Activated CD8-positive, alpha-beta memory T cell treated with anti-CD3 and anti-CD28 coated beads for 36 hours (primary cell): ENCODE measurements at regions not wholly inside any gene's neighbourhood (a gene's known extent, or its start where the extent isn't known, plus 50 kb on each side); places are given as distances from the start of the nearest gene placed in this dataset.
"Not testable (repeated sequence)": the region's sequence is repeated elsewhere in the genome, so short reads cannot be mapped to it uniquely, and the experiment has no call there.

Source experiments
- CTCF ChIA-PET: fragments of 350-600 bp; sonication (Branson Sonifier 250); formaldehyde crosslinking; loops from one replicate; lab custom pipeline; 2021; ENCODE audit warnings: antibody characterized with exemption; lab: Charles Lee
- POLR2A ChIA-PET: fragments of 350-600 bp; sonication (Branson Sonifier 250); formaldehyde crosslinking; loops from one replicate; lab custom pipeline; 2021; ENCODE audit warnings: antibody characterized with exemption; lab: Charles Lee

DNA sequence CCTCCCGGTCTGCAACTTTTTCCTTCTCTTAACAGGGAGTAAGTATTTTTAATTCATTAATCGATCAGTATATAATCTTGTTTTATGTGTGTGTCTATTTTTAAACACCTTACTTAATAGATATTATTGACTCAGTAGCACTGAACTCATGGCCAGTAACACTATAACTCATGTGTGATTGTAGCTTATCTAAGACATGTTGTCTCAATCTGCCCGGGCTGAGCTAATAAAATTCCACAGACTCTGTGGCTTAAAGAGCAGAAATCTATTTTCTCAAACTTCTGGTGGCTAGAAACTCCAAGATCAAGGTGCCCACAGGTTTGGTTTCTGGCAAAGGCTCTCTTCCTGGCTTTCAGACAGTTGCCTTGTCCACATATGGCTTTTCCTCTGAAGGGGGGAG lies 68.8 kb upstream of the TNFAIP3 start:
- CTCF ChIA-PET = interaction anchor here (0.8 to 3.0 kb wide), 5 partner anchors 9 to 174 kb away, joined by 3 to 27 read pairs (median 6); partner anchors contain the start of gene TNFAIP3
- POLR2A ChIA-PET = interaction anchor here (1.0 kb wide), 1 partner anchor 69 kb away, joined by 3 read pairs; no protein-coding TSS in a partner anchor

DNA sequence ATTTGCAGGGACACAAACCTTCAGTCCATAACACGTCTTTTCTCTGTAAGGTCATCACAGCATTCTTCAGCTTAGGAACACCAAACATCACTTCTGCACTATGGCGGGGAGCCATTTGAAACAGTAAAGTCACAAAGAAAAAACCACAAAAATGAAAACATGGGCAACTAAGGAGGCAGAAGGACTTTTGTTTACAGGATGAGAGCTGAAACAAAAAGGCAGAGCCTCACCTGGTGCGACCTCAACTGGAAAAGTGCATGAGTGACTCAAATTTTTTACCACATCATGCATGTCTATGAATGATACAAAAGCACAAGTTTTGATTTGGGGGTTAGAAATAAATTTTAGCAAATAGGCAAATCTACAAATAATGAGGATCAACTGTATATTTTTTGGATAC lies 68.2 kb upstream of the TNFAIP3 start:
- ChIA-PET CTCF (interaction anchor here (0.6 to 3.0 kb wide), 14 partner anchors 9 to 310 kb away, joined by 3 to 27 read pairs (median 4); partner anchors contain the start of gene TNFAIP3), POLR2A (interaction anchor here (1.0 to 1.3 kb wide), 2 partner anchors 69 to 71 kb away, joined by 3 to 7 read pairs; no protein-coding TSS in a partner anchor)

DNA sequence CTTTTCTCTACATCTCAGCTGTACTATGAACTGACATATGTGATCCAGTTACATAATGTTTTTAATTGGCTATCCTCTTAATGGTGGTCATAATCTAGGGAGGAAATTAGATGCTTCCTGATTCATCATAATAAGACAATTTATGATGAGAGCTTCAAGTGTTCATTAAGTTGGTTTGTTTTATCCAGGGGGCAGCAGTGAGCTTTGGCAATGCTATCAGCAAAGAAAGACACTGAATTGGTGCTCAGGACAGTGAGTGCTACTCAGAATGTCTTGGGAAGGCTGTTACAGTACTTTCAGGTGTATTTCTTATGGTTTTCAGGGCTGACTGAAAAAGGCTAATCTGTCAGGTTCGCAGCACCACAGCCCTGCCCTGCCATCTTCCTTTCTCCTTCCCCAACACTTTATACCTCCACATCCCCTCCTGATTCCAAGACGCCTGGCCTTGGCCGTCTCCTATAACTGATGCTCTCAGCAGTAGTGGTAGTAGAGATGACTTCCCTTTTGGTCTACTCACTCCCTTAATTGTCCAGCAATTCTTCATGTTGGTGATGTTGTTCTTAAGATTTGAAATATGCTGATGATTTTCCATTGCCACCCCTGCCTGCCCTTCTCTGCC lies 67.0 kb upstream of the TNFAIP3 start:
- CTCF ChIA-PET = interaction anchor here (0.7 to 3.0 kb wide), 16 partner anchors 8 to 147 kb away, joined by 3 to 27 read pairs (median 4); partner anchors contain the start of gene TNFAIP3

DNA sequence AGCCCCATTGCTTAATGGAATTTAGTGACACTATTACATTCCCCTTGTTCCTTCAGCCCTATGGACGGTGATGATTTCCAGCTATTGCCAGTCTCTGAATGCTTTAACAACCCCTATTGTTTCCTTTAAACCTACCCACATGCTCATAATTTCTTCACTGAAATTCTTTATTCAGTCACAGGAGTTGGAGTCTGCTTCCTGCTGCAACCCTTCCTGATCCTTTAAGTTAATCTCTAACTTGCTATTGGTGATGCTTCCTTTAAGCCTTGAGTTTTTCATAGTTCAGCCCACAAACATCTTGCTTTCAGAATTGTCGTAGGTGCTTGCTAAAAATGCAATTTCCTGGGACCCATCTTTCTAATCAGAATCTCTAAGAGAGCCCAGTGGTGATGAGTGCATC lies 66.3 kb upstream of the TNFAIP3 start:
- ChIA-PET CTCF (interaction anchor here (2.3 to 3.0 kb wide), 2 partner anchors 10 to 66 kb away, joined by 15 to 27 read pairs; partner anchors contain the start of gene TNFAIP3), POLR2A (no interaction called here)

More for the DNA sequence above, 67.0 kb upstream of the TNFAIP3 start:
- POLR2A ChIA-PET = interaction anchor here (0.8 to 1.3 kb wide), 3 partner anchors 67 to 72 kb away, joined by 3 to 15 read pairs (median 7); partner anchors contain the start of gene TNFAIP3

DNA sequence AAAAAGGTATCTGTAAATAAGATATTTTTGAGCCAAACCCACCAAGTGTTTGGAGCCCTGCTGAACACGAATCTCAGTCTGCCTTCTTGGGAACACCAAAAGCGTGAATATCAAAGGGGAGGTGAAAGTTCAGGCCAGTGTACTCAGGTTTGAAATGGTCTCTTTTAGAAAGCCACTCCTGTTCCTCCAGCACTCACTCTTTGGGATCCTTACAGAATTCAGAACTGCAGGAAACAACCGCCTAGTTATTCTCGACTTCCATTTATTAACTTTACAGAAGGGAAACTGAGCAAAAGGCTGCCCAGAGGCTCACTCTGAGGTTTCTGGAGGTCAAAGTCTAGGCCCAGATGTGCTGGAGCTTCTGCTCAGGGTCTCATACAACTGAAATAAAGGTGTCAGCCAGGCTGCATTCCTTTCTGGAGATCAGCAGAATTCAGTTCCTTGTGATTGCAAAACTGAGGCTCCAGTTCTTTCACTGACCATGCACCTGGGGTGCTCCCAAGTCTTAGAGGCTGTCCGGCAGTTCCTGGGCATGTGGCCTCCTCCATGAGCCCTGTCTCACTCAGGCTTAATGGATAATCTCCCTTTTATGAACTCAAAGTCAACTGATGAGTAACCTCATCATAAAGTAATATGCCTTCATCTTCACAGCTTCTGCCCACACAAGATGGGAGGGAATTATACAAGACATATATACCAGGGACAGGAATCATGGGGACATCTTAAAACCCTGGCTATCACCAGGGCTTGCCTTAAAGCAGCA lies 65.5 kb upstream of the TNFAIP3 start:
- CTCF ChIA-PET = interaction anchor here (1.2 kb wide), 1 partner anchor 67 kb away, joined by 6 read pairs; the partner anchor contains the start of gene TNFAIP3
- POLR2A ChIA-PET = no interaction called here

DNA sequence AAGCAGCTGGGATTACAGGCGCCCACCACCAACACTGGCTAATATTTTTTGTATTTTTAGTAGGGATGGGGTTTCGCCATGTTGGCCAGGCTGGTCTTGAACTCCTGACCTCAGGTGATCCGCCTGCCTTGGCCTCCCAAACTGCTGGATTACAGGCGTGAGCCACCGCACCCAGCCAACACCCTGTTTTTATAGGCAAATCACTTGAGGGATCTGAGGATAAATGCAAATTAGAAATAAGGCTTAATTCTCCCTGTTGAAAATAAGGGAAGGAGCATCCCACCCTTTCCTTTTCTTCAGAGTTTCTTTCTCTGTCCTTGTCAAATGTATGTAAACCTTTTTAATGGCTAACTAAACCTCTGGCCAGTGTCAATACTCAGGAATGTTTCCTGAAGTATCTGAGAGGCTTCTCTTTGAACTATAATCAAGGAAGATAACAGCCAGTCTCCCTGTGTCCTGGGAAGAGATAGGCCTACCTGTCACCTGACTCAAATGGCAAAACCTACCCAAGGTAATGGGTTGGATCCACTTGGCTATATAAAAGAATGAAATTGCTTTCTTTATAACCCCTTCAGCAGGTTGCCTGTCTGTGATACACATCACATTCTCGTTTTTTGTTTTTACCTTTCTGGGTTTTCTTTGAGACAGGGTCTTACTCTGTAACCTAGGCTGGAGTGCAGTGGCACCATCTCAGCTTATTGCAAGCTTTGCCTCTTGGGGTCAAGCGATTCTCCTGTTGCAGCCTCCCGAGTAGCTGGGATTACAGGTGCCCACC lies 64.5 kb upstream of the TNFAIP3 start:
- ChIA-PET CTCF (interaction anchor here (1.2 kb wide), 1 partner anchor 66 kb away, joined by 6 read pairs; the partner anchor contains the start of gene TNFAIP3), POLR2A (no interaction called here)

DNA sequence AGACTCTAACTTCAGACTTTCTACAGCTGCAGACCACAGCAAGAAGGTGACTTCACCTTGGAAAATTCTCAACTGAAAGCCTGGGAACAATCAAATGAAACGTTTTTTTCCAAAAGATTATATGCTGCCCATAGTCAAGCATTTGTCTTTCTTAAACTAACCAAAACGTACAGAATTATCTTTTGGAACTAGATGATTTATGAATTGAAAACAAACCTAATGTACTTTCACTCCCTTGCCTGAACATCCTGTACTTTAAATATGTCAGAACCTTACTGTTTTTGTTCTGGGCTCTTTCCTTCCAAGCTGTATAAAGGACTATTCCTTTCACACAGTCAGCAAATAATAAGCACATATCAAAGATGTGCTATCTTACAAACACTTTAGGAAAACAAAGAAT lies 62.4 kb upstream of the TNFAIP3 start:
- CTCF ChIA-PET = no interaction called here
- POLR2A ChIA-PET = no interaction called here

DNA sequence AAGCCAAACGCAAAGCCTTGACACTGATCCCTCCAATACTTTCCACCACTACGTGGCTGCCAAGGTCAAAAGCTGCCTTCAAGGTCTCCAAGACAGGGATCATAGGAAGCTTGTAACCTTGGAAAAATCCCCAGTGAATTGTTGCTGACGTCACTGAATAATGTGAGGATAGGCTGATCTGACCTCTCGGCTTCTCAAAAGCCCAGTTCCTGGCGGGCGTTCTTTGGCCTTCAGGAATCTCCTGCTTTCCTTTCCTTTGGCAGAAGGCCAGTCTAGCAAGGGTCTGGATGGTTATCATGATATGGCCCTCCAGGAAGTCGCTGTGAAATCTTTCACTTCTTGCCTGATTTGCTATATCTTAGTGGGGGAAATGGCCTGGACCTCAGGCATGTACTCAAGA lies 61.4 kb upstream of the TNFAIP3 start:
- ChIA-PET POLR2A (interaction anchor here (0.6 kb wide), 1 partner anchor 44 kb away, joined by 3 read pairs; no protein-coding TSS in a partner anchor), CTCF (no interaction called here)

DNA sequence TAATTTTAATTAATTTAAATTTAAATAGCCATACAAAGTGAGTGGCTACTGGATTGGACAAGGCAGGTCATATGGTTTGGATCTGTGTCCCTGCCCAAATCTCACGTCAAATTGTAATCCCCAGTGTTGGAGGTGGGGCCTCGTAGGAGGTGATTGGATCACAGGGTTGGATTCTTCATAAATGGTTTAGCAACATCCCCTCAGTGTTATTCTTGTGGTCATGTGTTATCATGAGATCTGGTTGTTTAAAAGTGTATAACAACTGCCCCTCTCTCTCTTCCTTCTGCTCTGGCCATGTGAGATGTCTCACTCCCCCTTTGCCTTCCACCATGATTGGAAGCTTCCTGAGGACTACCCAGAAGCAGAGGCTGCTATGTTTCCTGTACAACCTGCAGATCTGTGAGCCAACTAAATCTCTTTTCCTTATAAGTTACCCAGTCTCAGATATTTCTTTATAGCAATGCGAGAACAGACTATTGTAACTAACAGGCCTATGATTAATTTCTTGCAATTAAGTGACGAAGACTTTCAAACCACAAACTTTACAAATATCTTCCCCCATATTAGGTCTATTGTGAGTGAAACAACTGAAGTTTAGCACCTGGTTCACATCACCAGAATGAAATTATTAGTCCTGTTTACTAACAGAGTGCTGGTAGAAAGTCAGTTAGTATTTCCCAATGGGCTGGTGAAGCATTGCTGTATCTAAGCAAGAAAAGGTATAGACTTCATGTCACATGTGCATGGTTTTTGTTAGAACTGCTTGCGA lies 60.0 kb upstream of the TNFAIP3 start:
- CTCF ChIA-PET = interaction anchor here (1.8 kb wide), 1 partner anchor 8 kb away, joined by 6 read pairs; no protein-coding TSS in a partner anchor
- POLR2A ChIA-PET = no interaction called here

DNA sequence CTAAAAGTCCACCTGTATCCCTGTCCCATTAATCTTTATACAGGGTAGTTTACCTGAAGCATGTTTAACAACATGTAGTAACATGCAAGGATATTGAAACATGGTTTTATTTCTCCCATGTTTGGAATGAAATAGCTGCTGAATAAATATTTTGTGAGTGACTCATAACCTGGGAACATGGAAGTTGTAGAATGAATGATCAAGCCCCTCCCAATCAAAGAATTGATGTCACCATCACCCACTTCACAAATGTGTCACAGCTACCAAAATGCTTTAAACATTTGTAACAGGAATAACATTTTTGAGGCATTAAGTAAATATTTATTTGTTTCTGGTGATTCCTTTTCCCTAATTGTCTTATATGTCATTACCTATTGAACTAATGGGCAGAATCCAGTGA lies 58.9 kb upstream of the TNFAIP3 start:
- ChIA-PET POLR2A (interaction anchor here (1.0 kb wide), 1 partner anchor 59 kb away, joined by 4 read pairs; the partner anchor contains the start of gene TNFAIP3), CTCF (interaction anchor here (1.8 kb wide), 1 partner anchor 9 kb away, joined by 6 read pairs; no protein-coding TSS in a partner anchor)

DNA sequence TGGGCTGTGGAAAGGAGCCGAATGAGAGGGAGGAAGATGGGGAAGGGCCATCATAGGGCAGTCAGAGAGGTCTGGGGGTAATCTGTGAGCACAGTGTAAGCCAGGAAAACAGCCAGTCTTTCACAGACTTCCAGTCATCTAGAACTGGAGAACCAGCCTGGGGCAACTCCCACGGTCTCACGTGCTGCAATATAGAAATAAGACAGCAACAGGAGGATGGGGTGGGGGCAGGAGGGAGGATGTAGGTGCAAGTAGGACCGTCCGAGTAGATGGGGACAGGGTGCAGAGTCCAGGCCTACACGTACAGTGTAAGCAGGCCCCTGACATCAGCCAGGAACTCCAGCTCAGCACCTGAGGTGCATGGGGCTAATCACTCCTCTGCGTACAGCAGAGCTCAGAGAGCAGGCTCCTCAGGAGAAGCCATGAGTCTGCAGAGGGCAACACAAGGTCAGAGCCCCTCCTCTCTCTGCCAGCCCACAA lies 58.2 kb upstream of the TNFAIP3 start:
- CTCF ChIA-PET = interaction anchor here (1.8 kb wide), 1 partner anchor 10 kb away, joined by 6 read pairs; no protein-coding TSS in a partner anchor
- POLR2A ChIA-PET = no interaction called here

DNA sequence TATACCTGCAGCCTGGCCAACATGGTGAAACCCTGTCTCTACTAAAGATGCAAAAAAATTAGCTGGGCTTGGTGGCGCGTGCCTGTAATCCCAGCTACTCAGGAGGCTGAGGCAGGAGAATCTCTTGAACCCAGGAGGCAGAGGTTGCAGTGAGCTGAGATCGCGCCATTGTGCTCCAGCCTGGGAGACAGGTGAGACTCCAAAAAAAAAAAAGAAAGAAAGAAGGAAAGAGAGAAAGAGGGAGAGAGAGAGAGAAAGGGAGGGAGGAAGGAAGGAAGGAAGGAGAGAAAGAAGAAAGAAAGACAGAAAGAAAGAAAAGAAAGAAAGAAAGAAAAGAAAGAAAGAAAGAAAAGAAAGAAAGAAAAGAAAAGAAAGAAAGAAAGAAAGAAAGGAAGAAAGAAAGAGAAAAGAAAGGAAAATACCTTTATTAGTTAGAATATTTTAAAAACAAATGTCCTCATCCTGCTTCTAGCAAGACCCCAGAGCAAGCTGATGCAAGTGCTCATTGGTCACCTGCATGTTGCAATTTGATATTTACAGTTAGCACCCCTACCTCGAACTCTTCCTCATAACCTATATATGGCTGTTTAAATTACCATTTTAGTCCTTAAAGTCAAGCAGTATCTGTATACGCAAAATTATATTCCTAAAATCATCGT lies 57.0 kb upstream of the TNFAIP3 start:
- CTCF ChIA-PET = interaction anchor here (1.8 to 3.6 kb wide), 2 partner anchors 10 to 59 kb away, joined by 5 to 15 read pairs; no protein-coding TSS in a partner anchor
- POLR2A ChIA-PET = not testable (repeated sequence)

DNA sequence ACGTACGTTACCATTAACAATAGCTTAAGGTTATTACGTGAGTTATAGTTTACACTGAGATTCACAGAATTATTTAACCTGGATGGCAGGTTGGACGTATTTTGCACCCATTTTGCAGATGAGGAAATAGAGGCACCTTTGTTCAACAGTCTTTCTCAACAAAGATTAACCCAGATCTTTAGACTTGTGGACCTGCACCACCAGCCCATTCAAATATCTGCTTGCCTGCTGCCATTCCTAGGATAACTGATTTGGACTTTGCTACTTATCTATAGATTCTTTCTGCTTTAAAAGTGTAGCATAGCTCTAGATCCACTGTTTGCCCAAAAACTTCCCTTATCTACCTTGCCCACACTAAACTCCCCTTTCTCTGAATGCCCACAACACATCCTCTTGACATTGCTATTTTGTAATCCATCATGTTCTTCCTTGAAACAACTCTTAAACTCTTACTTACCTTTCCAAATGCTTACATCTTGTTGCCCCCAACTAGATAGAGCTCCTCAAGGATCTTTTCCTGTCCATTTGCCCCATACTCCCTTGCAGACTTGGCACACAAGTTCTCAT lies 56.4 kb upstream of the TNFAIP3 start:
- CTCF ChIA-PET = interaction anchor here (0.8 to 3.6 kb wide), 4 partner anchors 11 to 112 kb away, joined by 3 to 15 read pairs (median 4); partner anchors contain the start of gene TNFAIP3
- POLR2A ChIA-PET = interaction anchor here (1.6 kb wide), 1 partner anchor 56 kb away, joined by 11 read pairs; the partner anchor contains the start of gene TNFAIP3

DNA sequence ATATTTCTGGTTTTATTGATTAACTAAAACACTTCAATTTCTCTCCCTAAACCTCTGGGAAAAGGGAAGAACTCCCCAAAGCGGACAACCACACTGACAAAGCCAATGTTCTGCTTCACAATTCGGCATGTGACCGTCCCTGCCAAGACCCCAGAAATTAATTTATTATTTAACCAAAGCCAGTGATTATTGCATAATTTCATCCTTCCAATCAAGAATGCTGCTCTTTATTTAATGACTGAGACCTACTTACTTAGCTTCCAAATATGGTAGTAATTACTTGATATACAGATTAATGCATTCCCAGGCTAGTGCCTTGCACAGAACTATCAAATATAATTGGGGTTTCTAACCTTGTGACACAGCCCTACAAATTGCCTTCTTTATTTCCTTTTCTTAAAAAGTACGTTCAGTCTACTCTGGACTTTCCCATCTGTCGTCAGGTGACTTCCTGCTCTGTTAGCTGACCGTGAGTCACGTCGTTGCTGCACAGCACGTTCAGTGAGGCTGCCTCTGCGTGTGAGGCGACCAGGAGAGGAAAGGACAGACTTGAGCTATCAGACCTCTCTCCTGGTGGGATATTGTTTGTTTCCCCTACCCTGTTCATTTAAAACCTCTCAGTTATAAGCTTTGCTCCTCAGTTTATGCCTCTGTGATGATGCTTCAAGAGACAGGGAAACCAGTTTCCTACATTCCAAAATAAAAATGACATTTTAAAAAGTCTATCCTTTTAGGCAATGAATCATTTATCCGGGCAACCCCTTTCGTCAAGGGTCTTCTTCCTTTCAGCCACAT lies 55.7 kb upstream of the TNFAIP3 start:
- ChIA-PET POLR2A (interaction anchor here (1.6 kb wide), 1 partner anchor 56 kb away, joined by 11 read pairs; the partner anchor contains the start of gene TNFAIP3), CTCF (interaction anchor here (0.8 to 3.6 kb wide), 5 partner anchors 11 to 113 kb away, joined by 3 to 15 read pairs (median 4); partner anchors contain the start of gene TNFAIP3)

DNA sequence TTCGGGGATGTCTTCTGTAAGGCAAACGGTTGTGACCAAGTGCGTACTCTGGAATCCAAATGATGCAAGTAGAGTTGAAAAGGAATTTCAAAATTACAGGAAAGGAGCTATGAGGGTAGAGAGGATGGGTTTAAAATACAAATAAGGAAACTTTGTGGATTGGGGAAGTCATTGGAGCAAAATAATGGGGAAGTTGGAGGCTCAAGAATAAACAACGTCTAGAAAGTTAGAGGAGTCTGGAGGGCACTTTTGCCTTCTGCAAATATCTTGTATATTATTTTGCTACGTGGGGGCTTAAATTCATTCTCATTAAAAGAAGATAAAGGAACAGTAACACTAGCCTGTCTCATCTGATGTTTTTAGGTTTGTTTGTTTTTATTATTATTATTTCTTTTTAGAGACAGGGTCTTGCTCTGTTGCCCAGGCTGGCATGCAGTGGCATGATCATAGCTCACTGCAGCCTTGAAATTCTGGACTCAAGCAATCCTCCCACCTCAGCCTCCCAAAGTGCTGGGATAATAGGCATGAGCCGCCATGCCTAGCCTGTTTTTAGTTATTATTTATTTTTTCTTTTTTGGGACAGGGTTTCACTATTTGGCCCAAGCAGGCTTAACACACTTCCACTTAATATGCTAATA lies 55.0 kb upstream of the TNFAIP3 start:
- ChIA-PET POLR2A (interaction anchor here (0.6 to 1.6 kb wide), 2 partner anchors 19 to 55 kb away, joined by 3 to 11 read pairs; partner anchors contain the start of gene TNFAIP3), CTCF (interaction anchor here (1.0 to 3.6 kb wide), 3 partner anchors 12 to 57 kb away, joined by 3 to 15 read pairs (median 5); no protein-coding TSS in a partner anchor)
